ENCODE measurements at regions not wholly inside any gene's neighbourhood (a gene's known extent, or its start where the extent isn't known, plus 50 kb on each side); places are given as distances from the start of the nearest gene placed in this dataset.

DNA sequence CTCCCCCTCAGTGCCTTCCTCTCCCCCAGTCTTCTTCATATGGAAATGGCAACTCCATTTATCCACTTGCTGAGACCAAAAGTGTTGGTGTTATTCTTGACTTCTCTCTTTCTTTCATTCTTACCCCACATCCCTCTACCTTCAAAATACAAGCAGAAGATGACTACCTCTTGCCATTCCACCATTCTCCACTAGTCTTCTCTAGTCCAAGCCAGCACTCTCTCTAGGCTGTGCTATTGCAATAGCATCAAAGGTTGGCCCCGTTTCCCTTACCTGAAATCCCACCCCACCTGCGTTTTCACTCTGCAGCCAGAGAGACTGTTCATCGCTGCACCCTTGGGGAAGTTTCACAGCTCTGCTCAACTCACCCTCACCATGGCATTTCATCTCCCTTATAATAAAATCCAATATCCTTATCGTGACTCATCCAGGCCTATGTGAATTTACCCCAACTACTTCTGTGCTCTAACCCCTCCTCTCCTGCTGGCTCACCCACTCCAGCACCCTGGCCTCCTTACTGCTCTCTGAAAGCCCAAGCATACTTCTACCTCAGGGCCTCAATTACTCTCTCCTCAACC, 109.1 kb downstream of the LSM5 start:
- Histone ChIP-seq H3K27me3 (ENCODE audit: insufficient read depth, low read length) (no peaks in the 10 kb centered on the region), H3K36me3 (ENCODE audit: insufficient read depth, low read length) (no peaks in the 10 kb centered on the region), H3K9me3 (ENCODE audit: control insufficient read depth in 1 of 2, low read length in 2 of 2) (no peaks in the 10 kb centered on the region), H3K4me3 (ENCODE audit: low read length in 2 of 2) (no peak overlapping the region), H3K27ac (ENCODE audit: low read depth, low read length) (no peak overlapping the region), H3K4me1 (ENCODE audit: insufficient read depth, low read length) (no peaks in the 10 kb centered on the region)
- H3K36me3 Mint-ChIP-seq, result no peaks in the 10 kb centered on the region
- no peak overlapping the region for H3K4me3 Mint-ChIP-seq
- intact Hi-C loops (cut with micrococcal nuclease), result no loop called here
- no peak overlapping the region for H3K27ac Mint-ChIP-seq
- peaks cover 15 to 20% of the 10 kb centered on the region in 2 donors for H3K27me3 Mint-ChIP-seq
- no peaks in the 10 kb centered on the region for H3K4me1 Mint-ChIP-seq
- DNase-seq, result no peak
- peaks cover 0 to 2% (median 0%) of the 10 kb centered on the region in 8 donors for H3K9me3 Mint-ChIP-seq
- POLR2A ChIA-PET (ENCODE audit: partially characterized antibody), result no interaction called here
- CTCF ChIA-PET (ENCODE audit: partially characterized antibody), result no interaction called here

DNA sequence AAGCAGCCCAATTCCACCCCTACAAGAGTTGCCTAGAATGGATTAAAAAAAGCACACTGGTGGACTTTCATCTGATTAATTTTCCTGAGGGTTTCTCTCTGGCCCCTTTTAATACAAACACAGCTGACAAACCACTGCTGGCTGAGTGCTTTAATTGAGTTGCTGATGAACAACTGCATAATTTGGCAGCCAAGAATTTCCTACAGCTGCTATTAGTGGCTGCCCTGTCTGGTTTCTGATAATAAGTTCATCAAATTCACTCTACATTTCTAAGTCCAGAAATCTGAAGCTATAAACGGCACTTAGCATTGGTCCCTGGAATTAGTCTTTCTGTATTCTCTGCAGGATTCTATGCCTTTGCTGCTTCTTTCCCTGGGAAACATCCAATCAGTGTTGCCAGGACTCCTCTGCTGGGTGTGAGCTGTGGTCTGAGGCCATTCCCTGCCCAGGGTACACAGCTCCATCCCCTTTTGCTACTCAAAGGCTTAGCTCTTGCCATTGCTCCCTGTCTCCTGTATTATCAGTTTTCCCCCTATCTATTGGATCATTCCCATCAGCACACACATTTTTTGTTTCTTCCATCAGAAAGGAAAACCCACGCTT, 110.6 kb downstream of the LSM5 start:
- Mint-ChIP-seq H3K4me1 (no peaks in the 10 kb centered on the region), H3K36me3 (no peaks in the 10 kb centered on the region), H3K4me3 (no peak overlapping the region), H3K9me3 (peaks cover 0 to 2% (median 0%) of the 10 kb centered on the region in 8 donors), H3K27me3 (peaks cover 8 to 14% of the 10 kb centered on the region in 2 donors), H3K27ac (no peak overlapping the region)
- ChIA-PET POLR2A (ENCODE audit: partially characterized antibody) (no interaction called here), CTCF (ENCODE audit: partially characterized antibody) (no interaction called here)
- H3K27me3 ChIP-seq (ENCODE audit: insufficient read depth, low read length), result no peaks in the 10 kb centered on the region
- H3K4me1 ChIP-seq (ENCODE audit: insufficient read depth, low read length), result no peaks in the 10 kb centered on the region
- H3K4me3 ChIP-seq (ENCODE audit: low read length in 2 of 2), result no peak overlapping the region
- H3K27ac ChIP-seq (ENCODE audit: low read depth, low read length), result no peak overlapping the region
- intact Hi-C loops (cut with micrococcal nuclease), result no loop called here
- no peaks in the 10 kb centered on the region for H3K9me3 ChIP-seq (ENCODE audit: control insufficient read depth in 1 of 2, low read length in 2 of 2)
- no peaks in the 10 kb centered on the region for H3K36me3 ChIP-seq (ENCODE audit: insufficient read depth, low read length)
- no peak for DNase-seq

DNA sequence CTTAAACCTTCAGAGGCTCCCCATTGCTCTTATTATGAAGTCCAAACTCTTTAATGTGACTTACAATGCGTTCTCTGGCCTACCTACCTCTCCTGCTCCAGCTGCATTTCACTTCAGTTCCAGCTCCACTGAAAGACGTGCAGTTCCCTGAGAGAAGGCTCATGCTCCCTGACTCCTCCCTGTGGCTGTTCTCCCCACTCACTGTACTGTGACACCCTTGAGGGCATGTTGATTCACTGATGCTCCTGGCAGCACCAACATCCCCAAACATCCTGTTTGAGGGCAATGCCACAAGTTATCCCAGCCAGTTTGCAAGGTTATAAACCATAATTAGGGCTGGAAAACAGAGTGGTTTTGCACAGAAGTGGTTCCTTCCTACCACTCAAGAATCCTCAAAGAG, 111.2 kb downstream of the LSM5 start:
- H3K4me3 Mint-ChIP-seq, result no peak overlapping the region
- POLR2A ChIA-PET (ENCODE audit: partially characterized antibody), result no interaction called here
- CTCF ChIA-PET (ENCODE audit: partially characterized antibody), result no interaction called here
- H3K27ac Mint-ChIP-seq, result no peak overlapping the region
- no peaks in the 10 kb centered on the region for H3K4me1 ChIP-seq (ENCODE audit: insufficient read depth, low read length)
- H3K9me3 ChIP-seq (ENCODE audit: control insufficient read depth in 1 of 2, low read length in 2 of 2), result no peaks in the 10 kb centered on the region
- peaks cover 7 to 11% of the 10 kb centered on the region in 2 donors for H3K27me3 Mint-ChIP-seq
- no peaks in the 10 kb centered on the region for H3K27me3 ChIP-seq (ENCODE audit: insufficient read depth, low read length)
- no peak overlapping the region for H3K4me3 ChIP-seq (ENCODE audit: low read length in 2 of 2)
- no peaks in the 10 kb centered on the region for H3K36me3 ChIP-seq (ENCODE audit: insufficient read depth, low read length)
- no peak for DNase-seq
- peaks cover 0 to 2% (median 0%) of the 10 kb centered on the region in 8 donors for H3K9me3 Mint-ChIP-seq
- intact Hi-C loops (cut with micrococcal nuclease), result no loop called here
- no peak overlapping the region for H3K27ac ChIP-seq (ENCODE audit: low read depth, low read length)
- H3K4me1 Mint-ChIP-seq, result no peaks in the 10 kb centered on the region
- no peaks in the 10 kb centered on the region for H3K36me3 Mint-ChIP-seq

DNA sequence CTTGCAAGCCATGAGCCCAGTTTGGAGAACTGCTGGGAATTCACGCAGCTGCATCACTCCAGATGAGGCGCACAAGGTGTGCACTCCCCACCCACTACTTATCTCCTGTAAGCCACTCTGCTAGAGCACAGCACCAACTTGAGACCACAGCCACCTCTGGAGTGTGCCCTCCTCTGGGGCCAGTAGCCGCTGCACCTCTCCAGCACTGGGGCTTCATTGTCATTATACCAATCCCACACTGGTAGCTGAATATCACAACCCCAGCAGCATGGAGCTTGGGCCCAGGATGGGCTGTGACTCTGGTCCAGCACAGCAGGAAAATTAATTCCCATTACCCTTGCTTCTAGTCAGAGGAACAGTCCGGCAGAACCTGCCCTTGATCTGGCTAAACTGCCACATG, 125.6 kb downstream of the LSM5 start:
- H3K4me3 Mint-ChIP-seq, result no peak overlapping the region
- Histone ChIP-seq H3K4me1 (ENCODE audit: insufficient read depth, low read length) (no peaks in the 10 kb centered on the region), H3K27ac (ENCODE audit: low read depth, low read length) (no peak overlapping the region), H3K9me3 (ENCODE audit: control insufficient read depth in 1 of 2, low read length in 2 of 2) (no peaks in the 10 kb centered on the region), H3K4me3 (ENCODE audit: low read length in 2 of 2) (no peak overlapping the region), H3K36me3 (ENCODE audit: insufficient read depth, low read length) (no peaks in the 10 kb centered on the region), H3K27me3 (ENCODE audit: insufficient read depth, low read length) (no peaks in the 10 kb centered on the region)
- H3K9me3 Mint-ChIP-seq, result peaks cover 0 to 19% (median 11%) of the 10 kb centered on the region in 8 donors
- no peaks in the 10 kb centered on the region for H3K4me1 Mint-ChIP-seq
- no peak overlapping the region for H3K27ac Mint-ChIP-seq
- H3K36me3 Mint-ChIP-seq, result no peaks in the 10 kb centered on the region
- H3K27me3 Mint-ChIP-seq, result peaks cover 0 to 5% of the 10 kb centered on the region in 2 donors
- ChIA-PET CTCF (ENCODE audit: partially characterized antibody) (no interaction called here), POLR2A (ENCODE audit: partially characterized antibody) (no interaction called here)
- intact Hi-C loops (cut with micrococcal nuclease), result no loop called here
- DNase-seq, result no peak

DNA sequence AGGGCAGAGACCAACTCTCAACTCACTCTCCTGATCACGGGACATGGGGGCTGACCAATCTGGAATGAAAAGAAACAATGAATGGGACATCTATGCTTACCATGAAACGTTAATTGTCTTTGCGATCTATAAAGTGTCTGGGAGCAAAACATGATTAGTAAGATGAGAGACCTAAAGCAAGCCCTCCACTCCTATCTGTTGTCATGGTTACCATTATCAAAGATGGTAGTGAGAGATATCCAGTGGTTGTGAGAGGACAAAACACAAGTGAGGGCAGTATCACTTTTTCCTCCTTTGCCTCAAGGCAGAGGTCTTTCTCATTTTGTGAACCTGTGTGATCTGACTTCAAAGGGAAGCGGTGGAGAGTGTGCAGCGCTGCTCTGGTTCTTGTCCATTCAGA, 130.1 kb downstream of the LSM5 start:
- Histone ChIP-seq H3K36me3 (ENCODE audit: insufficient read depth, low read length) (no peaks in the 10 kb centered on the region), H3K27me3 (ENCODE audit: insufficient read depth, low read length) (no peaks in the 10 kb centered on the region), H3K4me3 (ENCODE audit: low read length in 2 of 2) (no peak overlapping the region), H3K9me3 (ENCODE audit: control insufficient read depth in 1 of 2, low read length in 2 of 2) (no peaks in the 10 kb centered on the region), H3K27ac (ENCODE audit: low read depth, low read length) (no peak overlapping the region), H3K4me1 (ENCODE audit: insufficient read depth, low read length) (no peaks in the 10 kb centered on the region)
- ChIA-PET POLR2A (ENCODE audit: partially characterized antibody) (no interaction called here), CTCF (ENCODE audit: partially characterized antibody) (no interaction called here)
- no peak for DNase-seq
- Mint-ChIP-seq H3K36me3 (no peaks in the 10 kb centered on the region), H3K4me3 (no peak overlapping the region), H3K27me3 (peaks cover 0 to 6% of the 10 kb centered on the region in 2 donors), H3K4me1 (no peaks in the 10 kb centered on the region), H3K27ac (no peak overlapping the region), H3K9me3 (peaks cover 0 to 2% (median 0%) of the 10 kb centered on the region in 8 donors)
- intact Hi-C loops (cut with micrococcal nuclease), result no loop called here

DNA sequence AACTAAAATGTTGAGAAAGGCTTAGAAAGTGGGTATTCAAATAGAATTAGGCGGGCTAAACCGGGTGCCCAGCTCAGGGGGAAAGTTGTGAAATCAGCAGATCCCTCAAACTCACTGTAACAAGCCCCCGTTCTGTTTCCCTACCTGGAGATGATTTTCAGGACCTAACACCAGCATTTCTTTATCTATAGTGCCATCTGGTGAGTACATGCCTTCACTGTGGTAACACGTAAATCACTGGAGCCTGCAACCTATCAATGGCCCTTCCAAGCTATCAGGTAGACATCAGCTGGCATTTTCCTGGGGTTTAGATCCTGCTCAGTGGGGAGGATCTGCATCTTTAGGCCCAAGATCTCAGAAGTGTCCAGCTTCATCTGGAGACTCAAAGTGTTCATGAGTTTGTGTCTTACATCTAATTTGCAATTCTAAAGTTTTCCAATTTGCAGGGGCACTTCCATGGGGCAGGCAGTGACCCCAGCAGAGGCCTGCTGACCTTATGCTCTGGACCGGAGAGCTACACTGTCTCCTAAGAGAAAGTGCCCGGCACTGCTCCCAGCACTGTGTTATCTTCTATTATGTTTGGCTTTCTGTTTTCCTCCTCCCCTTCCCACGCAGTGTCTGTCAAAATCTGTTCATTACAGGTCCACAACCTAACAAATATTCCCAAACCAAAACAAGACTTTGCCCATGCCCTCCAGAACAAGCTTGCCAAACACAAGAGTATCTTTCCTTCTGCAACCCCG, 132.5 kb downstream of the LSM5 start:
- H3K27me3 ChIP-seq (ENCODE audit: insufficient read depth, low read length), result no peaks in the 10 kb centered on the region
- no peaks in the 10 kb centered on the region for H3K9me3 ChIP-seq (ENCODE audit: control insufficient read depth in 1 of 2, low read length in 2 of 2)
- H3K4me3 ChIP-seq (ENCODE audit: low read length in 2 of 2), result no peak overlapping the region
- Mint-ChIP-seq H3K4me3 (no peak overlapping the region), H3K36me3 (no peaks in the 10 kb centered on the region), H3K27ac (no peak overlapping the region), H3K27me3 (peaks cover 0 to 7% of the 10 kb centered on the region in 2 donors), H3K4me1 (no peaks in the 10 kb centered on the region), H3K9me3 (no peaks in the 10 kb centered on the region)
- intact Hi-C loops (cut with micrococcal nuclease), result no loop called here
- no peaks in the 10 kb centered on the region for H3K4me1 ChIP-seq (ENCODE audit: insufficient read depth, low read length)
- POLR2A ChIA-PET (ENCODE audit: partially characterized antibody), result no interaction called here
- CTCF ChIA-PET (ENCODE audit: partially characterized antibody), result interaction anchor here (2.0 kb wide), 1 partner anchor 10 kb away, joined by 12 read pairs; no protein-coding TSS in a partner anchor
- no peaks in the 10 kb centered on the region for H3K36me3 ChIP-seq (ENCODE audit: insufficient read depth, low read length)
- DNase-seq, result no peak
- H3K27ac ChIP-seq (ENCODE audit: low read depth, low read length), result no peak overlapping the region

DNA sequence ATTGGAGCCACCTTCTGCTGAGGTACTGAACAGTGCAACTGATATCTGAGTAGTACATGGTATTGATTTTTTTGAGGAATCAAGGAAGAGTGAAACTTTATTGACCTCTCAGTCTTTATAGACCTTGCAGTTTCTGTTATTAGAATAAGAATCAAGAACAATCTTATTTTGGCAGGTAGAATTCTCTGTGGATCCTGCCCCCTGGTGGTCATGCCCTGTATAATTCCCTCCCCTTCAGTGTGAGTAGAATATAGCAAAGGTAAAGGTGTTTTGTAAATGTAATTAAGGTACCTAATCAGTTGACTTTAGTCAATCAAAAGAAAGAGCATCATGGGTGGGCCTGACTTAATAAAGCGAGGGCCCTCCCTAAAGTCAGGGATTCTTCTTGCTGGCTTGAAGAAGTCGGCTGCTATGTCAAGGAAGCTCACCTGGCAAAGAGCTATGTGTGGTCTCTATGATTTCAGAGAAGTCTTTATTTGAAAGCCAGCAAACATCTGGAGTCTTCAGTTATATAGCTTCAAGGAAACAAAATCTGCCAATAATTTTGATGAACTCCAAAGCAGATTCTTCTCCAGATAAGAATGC, 142.8 kb downstream of the LSM5 start:
- H3K27me3 Mint-ChIP-seq, result no peaks in the 10 kb centered on the region
- intact Hi-C loops (cut with micrococcal nuclease), result loop anchor here (5.0 kb wide), 1 partner anchor 1545 kb away; no protein-coding TSS in a partner anchor
- no peak overlapping the region for H3K4me3 Mint-ChIP-seq
- Histone ChIP-seq H3K27ac (ENCODE audit: low read depth, low read length) (no peak overlapping the region), H3K9me3 (ENCODE audit: control insufficient read depth in 1 of 2, low read length in 2 of 2) (no peaks in the 10 kb centered on the region), H3K27me3 (ENCODE audit: insufficient read depth, low read length) (no peaks in the 10 kb centered on the region), H3K36me3 (ENCODE audit: insufficient read depth, low read length) (no peaks in the 10 kb centered on the region), H3K4me1 (ENCODE audit: insufficient read depth, low read length) (no peaks in the 10 kb centered on the region), H3K4me3 (ENCODE audit: low read length in 2 of 2) (no peak overlapping the region)
- no peak for DNase-seq
- POLR2A ChIA-PET (ENCODE audit: partially characterized antibody), result no interaction called here
- no peaks in the 10 kb centered on the region for H3K4me1 Mint-ChIP-seq
- CTCF ChIA-PET (ENCODE audit: partially characterized antibody), result interaction anchor here (0.7 to 2.0 kb wide), 4 partner anchors 9 to 137 kb away, joined by 4 to 12 read pairs (median 4); no protein-coding TSS in a partner anchor
- H3K9me3 Mint-ChIP-seq, result peaks cover 0 to 5% (median 0%) of the 10 kb centered on the region in 8 donors
- H3K27ac Mint-ChIP-seq, result no peak overlapping the region
- no peaks in the 10 kb centered on the region for H3K36me3 Mint-ChIP-seq
